ENCODE measurements at regions not wholly inside any gene's neighbourhood (a gene's known extent, or its start where the extent isn't known, plus 50 kb on each side); places are given as distances from the start of the nearest gene placed in this dataset.

GRCh38 chr2:234310166-234310565, 186.7 kb downstream of the ARL4C start:
- TF ChIP-seq CTCF (IDR thresholded peaks at IDR 0.05; ENCODE audit: insufficient read depth, low read length) (no peak), POLR2AphosphoS5 (IDR thresholded peaks at IDR 0.05; ENCODE audit: low read depth) (no peak)
